SK-N-SH treated with all-trans-retinoic acid at 6 μM for 48 hours (cell line): ENCODE measurements at regions not wholly inside any gene's neighbourhood (a gene's known extent, or its start where the extent isn't known, plus 50 kb on each side); places are given as distances from the start of the nearest gene placed in this dataset.

ENCODE experiments used
- BACH2 ChIP-seq: fragments of 250-450 bp; sonication (Bioruptor Pico); IDR thresholded peaks from 2 replicates; pipeline ENCODE4 v1.9.0; 2021; ENCODE audit warnings: mild to moderate bottlenecking, borderline replicate concordance
- CREB5 ChIP-seq: fragments of 250-450 bp; sonication (Bioruptor Pico); IDR thresholded peaks from 2 replicates; pipeline ENCODE4 v1.5.1; 2020; ENCODE audit warnings: low read depth, mild to moderate bottlenecking, moderate library complexity
- POU6F1 ChIP-seq: fragments of 250-450 bp; sonication (Bioruptor Pico); IDR thresholded peaks from 2 replicates; pipeline ENCODE4 v1.8.0; 2021; ENCODE audit warnings: low read depth, mild to moderate bottlenecking, moderate library complexity, borderline replicate concordance
- PPARA ChIP-seq: fragments of 250-450 bp; sonication (Bioruptor Pico); IDR thresholded peaks from 2 replicates; pipeline ENCODE4 v1.5.0; 2020; ENCODE audit warnings: mild to moderate bottlenecking, borderline replicate concordance
- ZFP30 ChIP-seq: fragments of 450-650 bp; formaldehyde crosslinking; IDR thresholded peaks from 2 replicates; pipeline ENCODE4 v1.5.0; 2022; ENCODE audit warnings: mild to moderate bottlenecking, moderate library complexity
- ZNF8 ChIP-seq: fragments of 450-650 bp; formaldehyde crosslinking; IDR thresholded peaks from 2 replicates; pipeline ENCODE4 v1.5.0; 2020; ENCODE audit warnings: mild to moderate bottlenecking, moderate library complexity

- TF ChIP-seq CREB5 (CRISPR knock-in tag) (no peak), ZFP30 (CRISPR knock-in tag) (no peak), PPARA (CRISPR knock-in tag) (no peak), POU6F1 (CRISPR knock-in tag) (no peak), BACH2 (no peak), ZNF8 (CRISPR knock-in tag) (no peak; the same call in 1 of the 2 replicates)
These were observed 53.2 kb upstream of the KMT2C start for GRCh38 chr7:152489044-152489443.
